HG03460 (cell line): ENCODE measurements at regions not wholly inside any gene's neighbourhood (a gene's known extent, or its start where the extent isn't known, plus 50 kb on each side); places are given as distances from the start of the nearest gene placed in this dataset.
"Not testable (repeated sequence)": the region's sequence is repeated elsewhere in the genome, so short reads cannot be mapped to it uniquely, and the experiment has no call there.

ENCODE experiments used
- ATAC-seq: cut with Tn5 transposase; IDR thresholded peaks from one replicate; pipeline ENCODE4 v1.9.1; 2021; ENCODE audit not compliant: unreplicated experiment

GRCh38 chr9:68593760-68594159 is 53.1 kb upstream of the TMEM252 start:
- not testable (repeated sequence) for ATAC-seq

DNA sequence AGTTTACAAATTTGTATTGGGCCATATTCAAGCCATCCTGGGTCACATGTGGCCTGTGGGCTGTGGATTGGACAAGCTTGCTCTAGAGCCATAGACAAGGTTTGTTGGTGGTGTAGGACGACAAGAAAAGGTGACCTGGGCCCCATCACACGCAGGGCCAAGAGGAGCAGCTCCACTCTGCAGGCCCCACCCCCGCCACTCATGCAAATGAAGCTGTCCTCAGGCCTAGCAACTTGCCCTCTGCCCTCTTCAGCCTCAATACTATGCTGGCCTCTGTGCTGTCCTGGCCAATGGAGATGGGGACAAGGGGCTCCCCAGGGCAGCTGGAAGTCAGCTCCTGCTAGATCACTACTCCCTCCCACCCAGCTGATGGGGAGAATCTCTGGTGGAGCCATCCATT is 55.2 kb upstream of the TMEM252 start:
- ATAC-seq: no peak

- ATAC-seq: no peak
Observed at GRCh38 chr9:68597362-68597997, 56.8 kb upstream of the TMEM252 start.

- ATAC-seq: no peak
Observed at GRCh38 chr9:68599826-68600225, 59.1 kb upstream of the TMEM252 start.

DNA sequence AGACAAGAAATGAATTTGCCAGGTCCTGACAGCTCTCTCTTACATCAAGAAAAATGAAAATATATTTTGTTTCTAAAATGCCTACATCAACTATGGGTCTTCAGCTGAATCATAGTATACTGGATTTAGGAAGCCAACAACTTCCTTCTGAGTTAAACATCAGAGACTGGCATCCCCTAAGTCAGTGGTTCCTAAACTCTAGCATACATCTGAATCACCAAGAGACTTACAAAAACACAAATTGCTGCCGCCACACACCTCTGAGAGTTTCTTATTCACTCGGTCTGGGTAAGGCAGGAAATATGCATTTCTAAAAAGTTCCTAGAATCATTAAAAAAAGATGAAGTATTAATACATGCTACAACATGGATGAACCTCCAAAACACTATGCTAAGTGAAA is 60.4 kb upstream of the TMEM252 start:
- ATAC-seq: no peak

GRCh38 chr9:68603371-68603770 is 62.7 kb upstream of the TMEM252 start:
- ATAC-seq: no peak

DNA sequence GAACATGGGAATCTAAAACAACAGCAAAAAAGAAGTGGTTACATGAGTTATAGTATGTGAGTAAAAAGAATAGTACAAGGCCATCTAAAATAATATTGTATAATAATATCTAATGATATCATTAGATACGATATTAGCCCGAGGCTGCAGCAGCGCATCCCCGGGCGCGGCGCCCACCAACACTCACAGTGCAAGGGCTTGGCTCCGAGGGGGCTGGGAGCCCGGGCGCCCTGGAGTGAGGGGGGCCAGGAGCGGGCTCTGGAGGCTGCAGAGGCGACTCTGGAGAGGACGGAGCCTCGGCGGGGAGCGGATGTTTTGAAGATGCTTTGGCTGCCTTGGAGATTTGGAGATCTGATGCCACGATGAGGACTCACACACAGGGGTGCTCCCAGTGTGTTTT is 68.1 kb upstream of the TMEM252 start:
- no peak for ATAC-seq

DNA sequence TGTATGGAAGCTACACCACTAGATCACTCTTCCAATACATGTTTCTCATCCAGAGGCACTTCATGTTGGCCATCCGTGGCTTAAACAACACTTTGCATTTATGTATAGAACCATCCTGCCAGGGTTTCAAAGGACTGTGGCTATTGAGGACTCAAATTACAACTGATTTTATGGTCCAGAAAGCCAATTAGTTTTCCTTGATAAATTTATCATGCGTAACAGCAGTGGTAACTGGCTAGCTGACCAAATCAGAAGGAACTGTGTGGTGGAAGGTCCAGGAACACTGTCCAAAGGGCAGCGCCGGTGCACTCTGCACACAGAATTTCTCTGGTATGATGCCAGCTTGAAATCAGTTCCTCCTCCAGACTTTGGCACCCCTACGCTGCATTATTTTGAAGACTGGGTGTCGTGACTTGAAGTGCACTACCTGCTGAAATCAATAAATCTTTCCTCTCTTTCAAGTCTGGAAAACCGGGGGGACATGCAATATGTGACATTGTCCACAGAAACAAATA is 69.3 kb upstream of the TMEM252 start:
- no peak for ATAC-seq

DNA sequence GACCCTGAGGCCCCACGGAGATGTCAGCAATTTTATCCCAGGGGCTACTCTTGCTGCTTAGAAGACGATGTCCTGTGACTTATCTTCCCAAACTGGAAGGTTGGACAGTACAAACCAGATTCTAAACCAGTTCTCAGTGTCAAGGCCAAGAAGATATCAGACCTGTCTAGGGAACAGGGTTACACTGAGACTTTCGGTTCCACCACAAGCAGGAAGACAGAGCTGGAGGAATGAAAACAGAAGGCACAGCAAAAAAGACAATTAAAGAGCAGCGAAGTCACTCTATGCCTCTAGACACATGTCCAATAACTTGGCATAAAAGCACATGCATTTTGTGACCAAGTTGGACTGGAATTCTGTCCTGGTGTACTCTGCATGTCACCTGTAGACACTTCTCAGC is 73.4 kb upstream of the TMEM252 start:
- ATAC-seq: no peak

DNA sequence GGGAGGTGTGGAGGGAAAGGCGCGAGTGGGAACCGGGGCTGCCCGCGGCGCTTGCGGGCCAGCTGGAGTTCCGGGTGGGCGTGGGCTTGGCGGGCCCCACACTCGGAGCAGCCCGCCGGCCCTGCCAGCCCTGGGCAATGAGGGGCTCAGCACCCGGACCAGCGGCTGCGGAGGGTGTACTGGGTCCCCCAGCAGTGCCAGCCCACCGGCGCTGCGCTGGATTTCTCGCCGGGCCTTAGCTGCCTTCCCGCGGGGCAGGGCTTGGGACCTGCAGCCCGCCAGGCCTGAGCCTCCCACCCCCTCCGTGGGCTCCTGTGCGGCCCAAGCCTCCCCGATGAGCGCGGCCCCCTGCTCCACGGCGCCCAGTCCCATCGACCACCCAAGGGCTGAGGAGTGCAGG is 76.3 kb upstream of the TMEM252 start:
- not testable (repeated sequence) for ATAC-seq

GRCh38 chr9:68619072-68619471 is 78.4 kb upstream of the TMEM252 start:
- no peak for ATAC-seq

GRCh38 chr9:68619636-68620035 is 79.0 kb upstream of the TMEM252 start:
- no peak for ATAC-seq

- no peak for ATAC-seq
Observed at GRCh38 chr9:68625559-68625958, 79.5 kb upstream of the PIP5K1B start.

DNA sequence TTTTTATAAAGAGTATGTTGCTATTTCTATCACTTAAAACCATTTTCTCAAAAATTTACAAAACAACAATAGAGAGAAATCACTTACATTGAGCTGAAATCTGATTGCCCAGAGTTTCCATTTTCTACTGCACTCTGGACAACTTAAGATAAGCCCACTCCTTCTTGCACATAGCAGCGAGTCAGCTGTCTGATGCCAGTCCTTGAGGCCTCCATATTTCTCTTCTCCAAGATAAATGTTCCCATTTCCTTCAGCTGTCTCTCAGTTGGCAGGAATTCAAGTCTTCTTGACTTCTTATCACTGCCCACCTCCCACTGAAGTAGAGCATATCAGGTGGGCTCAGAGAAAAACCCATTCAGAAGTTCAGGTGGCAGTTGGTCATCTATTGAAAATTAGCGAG is 78.5 kb upstream of the PIP5K1B start:
- ATAC-seq: no peak

GRCh38 chr9:68627104-68627503 is 77.9 kb upstream of the PIP5K1B start:
- ATAC-seq: no peak

GRCh38 chr9:68627594-68627993 is 77.4 kb upstream of the PIP5K1B start:
- no peak for ATAC-seq

DNA sequence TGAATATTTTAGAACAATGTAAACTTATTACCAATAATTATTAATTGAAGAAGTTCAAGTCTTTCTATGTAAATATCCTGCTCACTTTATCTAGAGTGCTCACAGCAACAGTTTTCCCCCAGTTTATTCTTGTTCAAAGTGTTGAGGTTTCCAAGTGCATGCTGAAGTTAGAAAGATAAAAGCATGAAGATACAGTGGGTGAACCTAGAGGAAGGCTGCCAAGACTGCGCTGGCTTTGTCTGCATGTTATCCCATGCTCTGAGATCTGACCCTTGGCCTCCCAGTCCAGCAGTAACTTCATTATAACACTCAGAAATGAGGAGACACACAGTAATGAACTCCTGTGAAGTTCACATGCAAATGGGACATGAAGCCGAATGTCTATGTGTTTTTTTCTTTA is 76.0 kb upstream of the PIP5K1B start:
- ATAC-seq: no peak

GRCh38 chr9:68631811-68632210 is 73.2 kb upstream of the PIP5K1B start:
- ATAC-seq: no peak

GRCh38 chr9:68637020-68637419 is 68.0 kb upstream of the PIP5K1B start:
- ATAC-seq: no peak

GRCh38 chr9:68639261-68639660 is 65.8 kb upstream of the PIP5K1B start:
- not testable (repeated sequence) for ATAC-seq

DNA sequence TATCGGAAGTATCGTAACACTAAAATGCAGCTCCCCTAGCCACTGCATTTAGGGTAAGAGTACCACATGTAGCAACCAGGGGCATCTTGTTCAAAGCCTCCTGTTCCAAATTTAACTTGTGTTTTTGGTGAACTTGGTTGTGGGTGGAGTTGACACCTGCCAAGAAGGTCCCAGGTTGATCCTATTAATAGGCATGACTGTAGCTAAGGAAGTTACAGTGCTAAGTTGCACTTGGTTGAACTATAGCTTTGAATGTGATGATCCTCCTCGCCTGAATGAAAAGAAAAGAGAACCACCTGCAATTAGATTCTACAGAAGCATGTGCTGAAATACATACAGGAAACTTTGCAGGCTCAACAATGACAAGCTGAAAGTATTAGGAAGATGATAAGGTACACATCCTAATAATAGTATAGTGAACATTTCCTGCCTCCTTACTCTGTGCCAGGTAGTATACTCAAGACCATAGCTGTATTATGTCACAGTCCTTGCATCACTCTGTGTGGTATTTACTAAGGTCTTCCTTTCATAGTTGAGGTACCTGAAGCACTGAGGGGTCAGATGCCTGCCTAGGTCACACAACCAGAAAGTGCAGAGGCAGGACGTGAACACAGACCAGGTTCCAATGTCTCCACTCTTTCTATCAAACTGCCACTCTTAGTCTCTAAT is 64.5 kb upstream of the PIP5K1B start:
- peak; percentile 33 for ATAC-seq

DNA sequence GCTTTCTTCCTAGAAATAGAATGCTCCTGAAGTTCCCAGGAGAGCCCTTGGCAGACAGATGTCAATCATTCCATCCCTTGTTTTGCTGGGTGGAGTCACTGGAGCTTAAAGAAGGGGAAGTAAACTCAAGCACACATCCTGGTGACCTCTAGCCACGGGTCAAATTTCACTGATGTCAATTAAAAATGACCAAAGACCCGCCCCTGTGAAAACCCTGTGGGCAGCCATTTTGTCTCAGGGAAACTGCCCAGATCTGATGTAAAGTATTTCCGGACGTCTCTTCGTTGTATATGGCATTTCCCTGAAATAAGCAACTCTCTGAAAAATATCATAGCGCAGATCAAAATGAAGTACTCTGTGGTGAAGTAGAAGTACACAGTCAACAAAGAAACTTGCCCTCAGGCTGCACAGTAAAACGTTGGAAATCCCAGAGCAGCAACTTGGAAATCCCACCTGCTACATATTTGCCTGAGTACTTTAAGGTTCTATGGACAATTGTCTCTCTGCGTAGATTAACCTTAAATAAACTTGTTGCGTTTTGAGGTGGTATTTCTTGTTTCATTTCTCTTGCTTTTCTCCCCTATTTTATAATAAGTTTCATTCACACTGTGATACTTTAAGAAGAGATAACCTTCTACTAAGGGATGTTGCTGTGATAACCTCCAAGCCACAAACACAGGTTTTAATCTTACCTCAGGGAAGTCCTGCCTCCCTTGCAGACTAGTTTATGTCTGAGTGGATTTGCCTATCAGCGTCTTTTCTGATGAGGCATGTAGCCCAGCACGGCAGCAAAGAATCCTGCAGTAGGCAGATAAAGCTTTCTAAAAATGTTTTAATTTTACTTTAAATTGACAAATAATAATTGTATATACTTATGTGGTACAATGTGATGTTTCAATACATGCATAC is 60.9 kb upstream of the PIP5K1B start:
- ATAC-seq: peak; percentile 49
